Astrocyte (in vitro differentiated cells and primary cell): ENCODE measurements at regions not wholly inside any gene's neighbourhood (a gene's known extent, or its start where the extent isn't known, plus 50 kb on each side); places are given as distances from the start of the nearest gene placed in this dataset.

Experiments used
- DNase-seq: peaks from one replicate; pipeline ENCODE4 v3.0.0-alpha.2; 2010; ENCODE audit warnings: low read depth
- FAIRE-seq: peaks from 2 replicates; lab custom pipeline; 2011; peaks lifted over from hg19 to GRCh38; lab: Jason Lieb, UNC
- H2AFZ ChIP-seq: 2 replicates; pipeline ENCODE4 v1.6.0; 2012; ENCODE audit warnings: low read depth, low read length, inconsistent platforms
- H3K27ac ChIP-seq: 2 replicates; pipeline ENCODE4 v1.5.1; 2011; ENCODE audit warnings: low read depth, low read length, inconsistent platforms
- H3K27me3 ChIP-seq: 2 replicates; pipeline ENCODE4 v1.6.0; 2011; ENCODE audit warnings: low read length, inconsistent platforms; ENCODE audit not compliant: insufficient read depth
- H3K36me3 ChIP-seq: 2 replicates; pipeline ENCODE4 v1.5.1; 2011; ENCODE audit warnings: low read length, inconsistent platforms; ENCODE audit not compliant: insufficient read depth
- H3K4me1 ChIP-seq: 2 replicates; pipeline ENCODE4 v1.5.1; 2011; ENCODE audit warnings: low read length, inconsistent platforms; ENCODE audit not compliant: insufficient read depth
- H3K4me2 ChIP-seq: 2 replicates; pipeline ENCODE4 v1.6.0; 2012; ENCODE audit warnings: low read length, inconsistent platforms
- H3K4me3 ChIP-seq: 2 replicates; pipeline ENCODE4 v1.5.1; 2011; ENCODE audit warnings: low read depth, mild to moderate bottlenecking, low read length, inconsistent platforms; ENCODE audit not compliant: insufficient read depth
- H3K79me2 ChIP-seq: 2 replicates; pipeline ENCODE4 v1.6.0; 2012; ENCODE audit warnings: mild to moderate bottlenecking, low read length, inconsistent platforms; ENCODE audit not compliant: insufficient read depth
- H3K9ac ChIP-seq: 2 replicates; pipeline ENCODE4 v1.6.0; 2012; ENCODE audit warnings: mild to moderate bottlenecking, low read length, inconsistent platforms
- H3K9me3 ChIP-seq: 2 replicates; pipeline ENCODE4 v1.5.1; 2012; ENCODE audit warnings: low read depth, mild to moderate bottlenecking, low read length, inconsistent platforms; ENCODE audit not compliant: insufficient read depth
- H4K20me1 ChIP-seq: 2 replicates; pipeline ENCODE4 v1.6.0; 2012; ENCODE audit warnings: low read length, inconsistent platforms; ENCODE audit not compliant: insufficient read depth
- H3K27ac Mint-ChIP-seq: one replicate; pipeline ENCODE4 v1.8.0; 2021; ENCODE audit warnings: mild to moderate bottlenecking, mixed read lengths; ENCODE audit not compliant: unreplicated experiment
- H3K27me3 Mint-ChIP-seq: one replicate; pipeline ENCODE4 v1.8.0; 2021; ENCODE audit warnings: low read depth, mixed read lengths; ENCODE audit not compliant: unreplicated experiment
- H3K36me3 Mint-ChIP-seq: one replicate; pipeline ENCODE4 v1.8.0; 2021; ENCODE audit warnings: low read depth, mixed read lengths; ENCODE audit not compliant: unreplicated experiment
- H3K4me1 Mint-ChIP-seq: one replicate; pipeline ENCODE4 v1.8.0; 2021; ENCODE audit warnings: low read depth, mixed read lengths; ENCODE audit not compliant: unreplicated experiment
- H3K4me3 Mint-ChIP-seq: one replicate; pipeline ENCODE4 v1.8.0; 2021; ENCODE audit warnings: mild to moderate bottlenecking, moderate library complexity, mixed read lengths; ENCODE audit not compliant: unreplicated experiment
- H3K9me3 Mint-ChIP-seq: one replicate; pipeline ENCODE4 v1.8.0; 2021; ENCODE audit warnings: mild to moderate bottlenecking, mixed read lengths; ENCODE audit not compliant: unreplicated experiment
- EZH2 ChIP-seq: IDR thresholded peaks from 2 replicates; pipeline ENCODE4 v1.6.1; 2012; ENCODE audit warnings: mild to moderate bottlenecking, low read length, inconsistent platforms; ENCODE audit not compliant: insufficient read depth
- TF ChIP-seq, protein P1 (sequence below): IDR thresholded peaks from 2 replicates; pipeline ENCODE4 v1.5.1; 2011; ENCODE audit warnings: low read depth, mild to moderate bottlenecking, inconsistent platforms, low read length, moderate library complexity; ENCODE audit not compliant: insufficient read depth

DNA sequence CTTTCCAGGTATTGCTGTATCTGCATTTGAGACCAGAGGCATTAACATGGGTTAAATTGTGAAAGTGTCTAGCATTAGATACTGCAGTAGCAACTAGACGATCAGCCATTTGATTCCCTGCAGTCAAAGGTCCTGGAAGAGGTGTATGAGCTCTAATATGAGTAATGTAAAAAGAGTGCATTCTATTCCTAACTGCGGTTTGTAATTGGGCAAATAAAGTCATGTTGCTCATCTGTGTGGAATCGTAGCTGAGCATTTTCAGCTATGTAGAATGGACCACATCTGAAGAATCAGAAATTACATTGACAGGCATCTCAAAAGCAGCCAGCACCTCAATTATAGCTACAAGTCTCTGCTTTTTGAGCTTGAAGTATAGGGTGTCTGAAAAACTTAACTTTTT, 157.6 kb downstream of the ZNF518B start:
- peaks cover 5% of the 10 kb centered on the region for H3K27me3 Mint-ChIP-seq
- Histone ChIP-seq H3K4me3 (no peak overlapping the region), H3K36me3 (no peaks in the 10 kb centered on the region), H3K4me2 (no peak overlapping the region), H2AFZ (no peak overlapping the region), H3K27ac (no peak overlapping the region), H3K9ac (no peak overlapping the region), H3K4me1 (no peaks in the 10 kb centered on the region), H3K9me3 (peaks cover 3% of the 10 kb centered on the region), H4K20me1 (no peaks in the 10 kb centered on the region), H3K79me2 (no peaks in the 10 kb centered on the region), H3K27me3 (no peaks in the 10 kb centered on the region)
- TF ChIP-seq, protein P1, sequence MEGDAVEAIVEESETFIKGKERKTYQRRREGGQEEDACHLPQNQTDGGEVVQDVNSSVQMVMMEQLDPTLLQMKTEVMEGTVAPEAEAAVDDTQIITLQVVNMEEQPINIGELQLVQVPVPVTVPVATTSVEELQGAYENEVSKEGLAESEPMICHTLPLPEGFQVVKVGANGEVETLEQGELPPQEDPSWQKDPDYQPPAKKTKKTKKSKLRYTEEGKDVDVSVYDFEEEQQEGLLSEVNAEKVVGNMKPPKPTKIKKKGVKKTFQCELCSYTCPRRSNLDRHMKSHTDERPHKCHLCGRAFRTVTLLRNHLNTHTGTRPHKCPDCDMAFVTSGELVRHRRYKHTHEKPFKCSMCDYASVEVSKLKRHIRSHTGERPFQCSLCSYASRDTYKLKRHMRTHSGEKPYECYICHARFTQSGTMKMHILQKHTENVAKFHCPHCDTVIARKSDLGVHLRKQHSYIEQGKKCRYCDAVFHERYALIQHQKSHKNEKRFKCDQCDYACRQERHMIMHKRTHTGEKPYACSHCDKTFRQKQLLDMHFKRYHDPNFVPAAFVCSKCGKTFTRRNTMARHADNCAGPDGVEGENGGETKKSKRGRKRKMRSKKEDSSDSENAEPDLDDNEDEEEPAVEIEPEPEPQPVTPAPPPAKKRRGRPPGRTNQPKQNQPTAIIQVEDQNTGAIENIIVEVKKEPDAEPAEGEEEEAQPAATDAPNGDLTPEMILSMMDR, result no peak
- TF ChIP-seq EZH2, result no peak
- H3K36me3 Mint-ChIP-seq, result no peaks in the 10 kb centered on the region
- H3K4me1 Mint-ChIP-seq, result peaks cover 16% of the 10 kb centered on the region
- H3K4me3 Mint-ChIP-seq, result no peak overlapping the region
- H3K27ac Mint-ChIP-seq, result no peak overlapping the region
- FAIRE-seq (peak; percentile 66), DNase-seq (no peak)
- peaks cover 3% of the 10 kb centered on the region for H3K9me3 Mint-ChIP-seq

- no peaks in the 10 kb centered on the region for H3K36me3 ChIP-seq
- H3K79me2 ChIP-seq, result no peaks in the 10 kb centered on the region
- Mint-ChIP-seq H3K4me3 (no peak overlapping the region), H3K36me3 (no peaks in the 10 kb centered on the region), H3K4me1 (peaks cover 18% of the 10 kb centered on the region), H3K27me3 (peaks cover 5% of the 10 kb centered on the region), H3K27ac (no peak overlapping the region), H3K9me3 (peaks cover 3% of the 10 kb centered on the region)
- no peak overlapping the region for H3K4me3 ChIP-seq
- FAIRE-seq (no peak), DNase-seq (no peak)
- H4K20me1 ChIP-seq, result no peaks in the 10 kb centered on the region
- no peak overlapping the region for H2AFZ ChIP-seq
- H3K27ac ChIP-seq, result no peak overlapping the region
- no peaks in the 10 kb centered on the region for H3K27me3 ChIP-seq
- no peak overlapping the region for H3K9ac ChIP-seq
- H3K4me1 ChIP-seq, result no peaks in the 10 kb centered on the region
- peaks cover 5% of the 10 kb centered on the region for H3K9me3 ChIP-seq
- TF ChIP-seq, protein P1, result no peak
- no peak for TF ChIP-seq EZH2
- no peak overlapping the region for H3K4me2 ChIP-seq
Measured at GRCh38 chr4:10298681-10299080, 158.5 kb downstream of the ZNF518B start.

GRCh38 chr4:10296730-10297129, 160.5 kb downstream of the ZNF518B start:
- Mint-ChIP-seq H3K4me3 (no peak overlapping the region), H3K36me3 (no peaks in the 10 kb centered on the region), H3K4me1 (peaks cover 18% of the 10 kb centered on the region), H3K27ac (peak overlapping the region; percentile 78), H3K27me3 (no peaks in the 10 kb centered on the region), H3K9me3 (no peaks in the 10 kb centered on the region)
- Histone ChIP-seq H3K4me3 (no peak overlapping the region), H3K27me3 (no peaks in the 10 kb centered on the region), H3K9ac (no peak overlapping the region), H3K9me3 (peaks cover 2% of the 10 kb centered on the region), H2AFZ (no peak overlapping the region), H3K4me1 (no peaks in the 10 kb centered on the region), H3K36me3 (no peaks in the 10 kb centered on the region), H3K27ac (no peak overlapping the region), H4K20me1 (no peaks in the 10 kb centered on the region), H3K4me2 (no peak overlapping the region), H3K79me2 (no peaks in the 10 kb centered on the region)
- TF ChIP-seq EZH2, result no peak
- TF ChIP-seq, protein P1, result no peak
- FAIRE-seq, result no peak
- no peak for DNase-seq
